ENCODE measurements at regions not wholly inside any gene's neighbourhood (a gene's known extent, or its start where the extent isn't known, plus 50 kb on each side); places are given as distances from the start of the nearest gene placed in this dataset.

DNA sequence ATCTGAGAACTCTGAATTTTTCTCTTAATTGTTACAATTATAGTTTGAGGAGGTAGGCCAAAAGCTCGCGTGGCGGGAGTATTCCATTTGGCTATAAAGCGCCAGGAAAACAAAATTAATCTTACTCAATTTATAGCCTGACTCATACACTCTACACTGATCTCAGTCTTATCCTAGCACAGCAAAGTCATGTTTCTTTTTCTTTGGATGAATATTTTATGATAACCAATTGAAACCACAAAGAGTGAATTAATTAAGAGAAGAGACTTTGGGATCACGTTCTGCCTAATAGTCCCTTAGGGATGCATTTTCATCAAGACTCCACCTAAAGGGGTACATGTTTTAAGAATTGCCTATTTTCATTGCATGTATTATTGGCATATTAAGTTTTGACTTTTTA lies 420.8 kb downstream of the HGF start:
- TF ChIP-seq, protein P1, sequence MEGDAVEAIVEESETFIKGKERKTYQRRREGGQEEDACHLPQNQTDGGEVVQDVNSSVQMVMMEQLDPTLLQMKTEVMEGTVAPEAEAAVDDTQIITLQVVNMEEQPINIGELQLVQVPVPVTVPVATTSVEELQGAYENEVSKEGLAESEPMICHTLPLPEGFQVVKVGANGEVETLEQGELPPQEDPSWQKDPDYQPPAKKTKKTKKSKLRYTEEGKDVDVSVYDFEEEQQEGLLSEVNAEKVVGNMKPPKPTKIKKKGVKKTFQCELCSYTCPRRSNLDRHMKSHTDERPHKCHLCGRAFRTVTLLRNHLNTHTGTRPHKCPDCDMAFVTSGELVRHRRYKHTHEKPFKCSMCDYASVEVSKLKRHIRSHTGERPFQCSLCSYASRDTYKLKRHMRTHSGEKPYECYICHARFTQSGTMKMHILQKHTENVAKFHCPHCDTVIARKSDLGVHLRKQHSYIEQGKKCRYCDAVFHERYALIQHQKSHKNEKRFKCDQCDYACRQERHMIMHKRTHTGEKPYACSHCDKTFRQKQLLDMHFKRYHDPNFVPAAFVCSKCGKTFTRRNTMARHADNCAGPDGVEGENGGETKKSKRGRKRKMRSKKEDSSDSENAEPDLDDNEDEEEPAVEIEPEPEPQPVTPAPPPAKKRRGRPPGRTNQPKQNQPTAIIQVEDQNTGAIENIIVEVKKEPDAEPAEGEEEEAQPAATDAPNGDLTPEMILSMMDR (conservative IDR thresholded peaks at IDR 0.05; ENCODE audit: low read length) = no peak
- no peak for TF ChIP-seq EZH2phosphoT487 (IDR thresholded peaks at IDR 0.05; ENCODE audit: borderline replicate concordance)
